G401 (cell line): ENCODE measurements at regions not wholly inside any gene's neighbourhood (a gene's known extent, or its start where the extent isn't known, plus 50 kb on each side); places are given as distances from the start of the nearest gene placed in this dataset.
"Not testable (repeated sequence)": the region's sequence is repeated elsewhere in the genome, so short reads cannot be mapped to it uniquely, and the experiment has no call there.

Experiments
- DNase-seq: peaks from one replicate; pipeline ENCODE4 v3.0.0-alpha.2; 2015; ENCODE audit warnings: low spot score
- in situ Hi-C: cut with HindIII; loops from 2 replicates; pipeline ENCODE4 v1.10.0; 2016; ENCODE audit warnings: low sequenced_read_pairs, mixed read lengths

DNA sequence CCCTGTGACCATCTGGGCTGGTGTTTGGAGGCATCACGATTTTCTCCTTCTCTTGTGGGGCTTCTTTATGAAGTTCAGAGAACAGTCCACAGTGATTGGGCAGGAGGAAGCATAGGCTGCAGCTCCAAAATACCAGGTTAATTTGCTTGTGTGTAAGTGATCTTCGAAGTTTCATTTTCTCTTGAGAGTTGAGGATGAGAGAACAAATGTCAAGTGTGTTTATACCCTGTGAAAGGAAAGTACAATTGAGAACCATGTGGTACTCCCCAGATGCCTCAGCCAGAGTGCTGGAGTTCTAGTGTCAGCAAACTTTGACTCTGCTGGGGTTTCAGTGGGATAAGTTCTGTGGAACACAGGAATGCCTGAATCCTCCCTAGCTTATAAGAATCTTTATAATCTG lies 357.1 kb upstream of the CFAP20DC start:
- in situ Hi-C loops, result no loop called here
- DNase-seq, result no peak

DNA sequence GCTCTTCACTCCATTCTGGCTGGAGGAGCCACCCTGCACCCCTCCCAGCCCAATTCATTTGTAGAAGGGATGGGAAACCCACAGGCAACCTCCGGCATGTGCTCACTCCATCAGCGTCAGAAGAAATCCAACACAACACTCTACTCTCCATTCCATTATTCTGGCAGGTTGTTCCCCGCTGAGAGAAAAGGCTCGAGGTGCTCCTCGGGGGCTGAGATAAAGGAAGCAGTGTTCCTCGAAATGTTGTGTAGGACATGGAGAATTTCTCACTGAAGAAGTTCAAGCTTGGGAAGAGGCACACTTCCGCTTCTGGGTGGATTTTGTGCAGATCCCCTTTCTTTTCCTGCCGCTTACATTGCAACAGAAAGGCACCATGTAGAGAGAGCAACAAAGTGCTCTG lies 355.0 kb upstream of the CFAP20DC start:
- DNase-seq, result no peak
- in situ Hi-C loops, result no loop called here

DNA sequence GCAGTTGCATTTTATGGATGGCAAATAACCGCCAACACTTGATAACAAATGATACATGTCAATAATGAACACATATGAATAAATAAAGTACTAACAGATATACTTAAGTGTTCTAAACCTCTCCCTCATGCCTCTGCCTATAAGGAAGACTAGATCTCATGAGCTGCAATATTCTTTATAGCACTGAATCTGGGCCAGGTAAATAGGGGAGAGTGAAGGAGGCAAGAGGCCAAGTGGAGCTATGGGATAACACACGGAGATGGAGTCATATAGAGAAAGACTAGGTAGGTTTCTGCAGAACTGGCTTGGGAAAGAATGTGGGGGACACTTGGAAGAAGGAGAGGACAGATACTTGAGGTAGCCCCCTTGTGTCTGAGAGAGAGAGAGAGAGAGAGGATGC lies 354.2 kb upstream of the CFAP20DC start:
- DNase-seq, result no peak
- in situ Hi-C loops, result no loop called here

DNA sequence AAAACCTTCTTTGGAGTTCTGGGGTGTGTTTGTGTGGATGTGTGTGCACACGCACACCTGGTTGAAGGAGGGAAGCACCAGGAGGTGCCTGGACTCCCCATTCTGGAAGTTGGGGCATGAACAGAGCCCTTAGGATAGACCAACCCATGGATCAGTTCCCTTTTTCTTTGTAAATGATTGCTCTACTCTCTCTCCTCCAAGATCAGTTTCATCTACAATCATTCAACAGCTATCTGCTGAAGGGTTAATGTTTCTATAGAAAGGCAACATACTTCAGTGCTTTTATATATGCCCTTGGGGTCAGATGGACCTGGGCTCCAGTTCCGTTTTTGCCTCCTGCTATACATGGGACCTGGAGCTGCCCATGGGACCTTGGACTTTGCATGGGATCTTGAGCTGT lies 352.1 kb upstream of the CFAP20DC start:
- no peak for DNase-seq
- in situ Hi-C loops, result no loop called here

DNA sequence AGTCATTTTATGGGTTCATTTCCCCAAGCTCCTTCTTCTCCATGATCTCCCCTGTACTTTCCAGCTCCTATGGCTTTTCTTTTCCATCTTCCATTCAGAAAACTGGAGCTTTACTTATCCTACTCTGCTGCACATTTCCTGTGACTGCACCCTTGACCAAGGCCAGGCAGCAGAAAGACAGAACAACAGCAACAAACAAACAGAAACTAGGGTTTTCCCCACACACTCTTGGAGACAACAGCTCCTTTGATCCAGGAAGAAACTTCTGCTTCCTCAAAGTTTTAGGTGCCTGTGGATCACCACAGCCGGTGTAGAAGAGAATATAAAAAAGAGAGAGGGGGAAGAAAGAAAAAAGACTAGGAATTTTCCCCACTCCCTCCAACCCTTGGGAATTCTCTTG lies 342.3 kb upstream of the CFAP20DC start:
- in situ Hi-C loops, result no loop called here
- no peak for DNase-seq

DNA sequence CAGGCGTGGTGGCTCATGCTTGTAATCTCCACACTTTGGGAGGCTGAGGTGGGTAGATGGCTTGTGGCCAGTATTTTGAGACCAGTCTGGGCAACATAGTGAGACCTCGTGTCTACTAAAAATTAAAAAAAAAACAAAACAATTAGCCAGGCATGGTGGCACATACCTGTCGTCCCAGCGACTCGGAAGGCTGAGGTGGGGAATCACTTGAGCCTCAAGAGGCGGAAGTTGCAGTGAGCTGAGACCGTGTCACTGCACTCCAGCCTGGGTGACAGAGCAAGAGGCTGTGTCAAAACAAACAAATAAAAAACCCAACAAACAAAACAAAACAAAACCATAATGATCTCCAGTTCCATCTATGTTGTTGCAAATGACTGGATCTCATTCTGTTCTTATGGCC lies 341.3 kb upstream of the CFAP20DC start:
- in situ Hi-C loops, result no loop called here
- DNase-seq, result no peak

DNA sequence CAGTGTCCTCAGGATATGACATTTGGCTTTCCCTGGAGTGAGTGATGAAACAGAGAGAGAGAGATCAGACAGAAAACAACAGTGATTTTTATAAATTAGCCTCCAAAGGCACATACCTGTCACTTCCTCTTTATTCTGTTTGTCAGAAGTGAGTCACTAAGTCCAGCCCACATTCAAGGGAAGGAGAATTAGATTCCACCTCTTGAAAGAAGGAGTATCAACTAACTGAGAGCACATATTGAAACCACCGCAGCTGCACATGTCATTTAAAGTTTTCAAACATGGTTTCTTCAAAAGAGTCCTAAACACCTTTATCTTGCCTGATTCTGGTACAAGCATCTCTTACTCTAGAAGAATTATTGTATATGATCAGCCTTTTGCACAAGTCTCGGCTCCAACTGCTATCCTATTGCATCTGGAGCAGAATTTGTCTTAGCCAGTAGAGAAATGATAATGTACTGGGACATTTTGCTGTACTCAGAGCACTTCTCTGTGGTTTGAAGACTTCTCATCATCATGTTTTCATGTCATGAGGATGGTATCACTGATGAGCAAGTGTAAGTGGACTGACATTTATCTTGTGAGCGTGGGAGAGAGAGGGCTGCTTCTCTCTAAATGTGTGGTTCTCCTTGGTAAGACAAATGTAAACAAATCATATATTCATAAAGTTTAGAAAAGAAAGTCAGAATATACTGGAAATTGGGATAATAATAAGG lies 338.9 kb upstream of the CFAP20DC start:
- in situ Hi-C loops, result no loop called here

DNA sequence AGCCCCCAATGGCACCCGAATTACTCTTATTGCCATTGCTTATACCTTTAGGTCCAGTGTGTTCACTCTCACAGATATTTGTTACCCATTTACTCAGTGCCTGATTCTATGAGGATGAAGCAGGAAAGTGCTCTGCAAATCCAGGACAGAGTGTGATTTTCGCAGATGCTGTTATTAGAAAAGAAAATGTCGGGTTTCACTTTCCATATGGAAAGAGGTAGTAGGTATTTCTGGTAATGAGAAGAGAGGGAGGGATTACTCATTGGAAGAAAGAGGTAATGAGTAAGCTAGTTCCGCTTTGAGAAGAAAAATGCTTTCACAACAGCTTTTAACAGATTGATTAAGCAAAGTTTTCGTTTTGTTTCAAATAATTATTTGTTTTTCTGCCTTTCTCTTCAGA lies 336.3 kb upstream of the CFAP20DC start:
- no peak for DNase-seq
- in situ Hi-C loops, result no loop called here

More for the DNA sequence above, 338.9 kb upstream of the CFAP20DC start:
- DNase-seq, result no peak

DNA sequence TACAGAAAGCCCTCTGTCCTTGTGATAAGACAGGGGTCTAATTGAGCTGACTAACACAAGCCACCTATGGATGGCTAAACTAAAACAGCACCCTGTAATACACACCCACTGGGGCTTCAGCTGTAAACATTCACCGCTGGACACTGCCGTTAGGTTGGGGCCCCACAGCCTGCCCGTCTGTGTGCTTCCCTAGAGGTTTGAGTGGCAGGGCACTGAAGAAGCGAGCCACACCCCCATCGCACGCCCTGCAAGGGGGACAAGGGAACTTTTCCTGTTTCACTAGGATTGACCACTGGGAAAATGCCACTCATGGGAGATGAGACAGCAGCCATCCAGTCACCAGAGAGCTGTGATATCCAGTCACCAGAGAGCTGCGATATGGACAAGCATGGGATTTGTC lies 335.7 kb upstream of the CFAP20DC start:
- no peak for DNase-seq
- in situ Hi-C loops, result no loop called here

DNA sequence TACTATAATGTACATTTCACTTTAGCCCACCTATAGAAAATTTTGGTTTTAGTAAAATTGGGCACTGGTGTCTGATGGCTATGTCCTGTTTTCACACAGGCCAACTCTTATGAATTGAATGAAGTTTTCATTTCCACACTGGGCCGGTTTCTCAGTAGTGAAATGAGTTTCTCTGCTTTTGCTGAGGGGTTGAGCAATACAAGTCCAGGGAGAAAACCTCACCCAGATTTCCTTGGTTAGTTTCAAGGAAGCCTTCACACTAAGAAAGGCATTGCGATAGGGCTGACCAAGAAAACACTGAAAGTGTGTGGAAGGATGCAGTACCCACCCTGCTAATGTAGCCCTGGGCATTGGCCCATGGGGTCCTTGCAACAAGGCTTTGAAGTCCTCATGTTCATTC lies 331.5 kb upstream of the CFAP20DC start:
- DNase-seq, result no peak
- in situ Hi-C loops, result no loop called here

DNA sequence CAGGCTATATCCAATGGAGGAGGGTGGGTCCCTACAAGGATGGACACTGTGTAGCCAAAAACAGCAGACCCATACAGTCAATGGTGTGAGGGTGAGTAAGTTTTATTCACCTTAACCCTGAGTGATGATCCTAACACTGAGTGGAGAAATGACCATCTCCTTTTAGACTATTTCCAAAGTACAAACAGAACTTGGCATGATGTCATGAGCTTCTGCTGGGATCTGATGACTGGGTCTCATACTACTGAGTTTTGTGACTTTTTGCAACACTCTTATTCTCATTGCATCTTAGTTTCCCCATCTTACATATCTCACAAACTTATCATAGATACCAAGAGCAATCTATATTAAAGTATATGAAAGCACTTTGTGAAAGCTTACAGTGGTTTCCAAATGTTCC lies 330.3 kb upstream of the CFAP20DC start:
- DNase-seq, result no peak
- in situ Hi-C loops, result no loop called here

DNA sequence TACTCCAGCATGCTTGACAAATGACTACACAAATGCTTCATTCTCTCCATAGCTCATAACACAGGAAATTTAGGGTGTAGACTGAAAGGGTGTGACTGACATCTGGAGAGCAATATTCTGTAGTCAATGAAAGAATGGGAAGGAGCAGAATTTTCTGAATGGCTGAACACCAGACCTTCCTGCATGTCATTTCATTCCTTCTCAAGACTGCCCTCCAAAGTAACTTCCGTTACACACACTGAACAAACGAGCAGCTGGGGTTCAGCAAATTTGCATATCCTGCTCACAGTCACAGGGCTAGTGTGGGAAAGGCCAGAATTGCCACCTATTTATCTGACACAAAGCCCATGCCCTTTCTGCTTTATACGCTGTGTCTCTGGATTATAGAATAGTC lies 325.0 kb upstream of the CFAP20DC start:
- in situ Hi-C loops, result no loop called here
- DNase-seq, result no peak

DNA sequence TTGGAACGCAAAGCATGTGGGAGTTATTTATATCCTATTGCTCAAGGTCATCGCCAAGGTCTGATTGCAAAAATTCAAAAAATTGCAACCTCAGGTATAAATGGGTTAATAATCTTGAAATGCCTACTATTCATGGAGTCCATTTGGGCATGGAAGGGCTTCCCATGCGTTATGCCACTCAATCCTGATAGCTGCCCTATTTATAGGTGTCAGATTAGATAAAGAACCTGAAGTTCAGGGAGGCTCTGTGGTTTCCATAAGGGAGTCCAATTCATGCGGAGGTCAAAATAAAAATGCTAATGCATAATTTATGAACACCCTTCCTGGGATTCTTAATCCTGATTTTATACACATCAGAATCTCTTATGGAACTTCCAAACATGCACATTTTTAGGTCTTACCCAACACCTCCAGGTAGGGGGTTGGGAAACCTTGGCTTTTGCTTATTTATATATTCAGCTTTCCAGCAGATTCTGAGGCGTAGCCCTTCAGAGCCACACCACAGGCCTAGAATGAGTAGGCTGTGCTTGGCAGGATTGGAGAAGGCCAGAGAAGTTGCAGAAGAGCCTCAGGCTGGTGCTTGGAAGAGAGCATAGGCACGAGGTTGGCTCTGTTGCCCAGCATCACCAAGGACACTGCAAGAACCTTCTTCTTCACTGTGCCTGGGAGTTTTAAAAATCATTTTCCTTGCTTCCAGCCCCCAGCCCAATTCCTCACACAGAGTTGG lies 324.4 kb upstream of the CFAP20DC start:
- DNase-seq, result no peak
- in situ Hi-C loops, result no loop called here

DNA sequence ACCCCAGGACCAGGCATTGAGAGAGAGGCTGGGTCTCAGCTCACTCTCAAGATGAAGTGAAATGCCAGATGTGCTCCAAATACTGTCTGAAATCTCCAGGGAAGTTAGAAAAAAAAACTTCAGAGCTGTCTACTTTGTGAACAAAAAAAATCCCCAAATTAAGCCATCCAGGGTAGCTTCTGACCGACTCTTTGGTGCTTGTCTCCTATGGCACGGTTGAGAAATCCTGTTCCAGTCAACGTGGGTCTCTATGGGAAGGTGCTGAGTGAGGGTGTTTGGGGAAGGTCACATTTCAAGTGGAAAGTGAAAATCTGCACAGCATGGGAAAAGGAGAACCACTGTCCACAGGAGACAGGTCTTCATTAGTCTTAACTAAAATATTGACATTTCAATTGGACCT lies 322.5 kb upstream of the CFAP20DC start:
- no peak for DNase-seq
- in situ Hi-C loops, result no loop called here

DNA sequence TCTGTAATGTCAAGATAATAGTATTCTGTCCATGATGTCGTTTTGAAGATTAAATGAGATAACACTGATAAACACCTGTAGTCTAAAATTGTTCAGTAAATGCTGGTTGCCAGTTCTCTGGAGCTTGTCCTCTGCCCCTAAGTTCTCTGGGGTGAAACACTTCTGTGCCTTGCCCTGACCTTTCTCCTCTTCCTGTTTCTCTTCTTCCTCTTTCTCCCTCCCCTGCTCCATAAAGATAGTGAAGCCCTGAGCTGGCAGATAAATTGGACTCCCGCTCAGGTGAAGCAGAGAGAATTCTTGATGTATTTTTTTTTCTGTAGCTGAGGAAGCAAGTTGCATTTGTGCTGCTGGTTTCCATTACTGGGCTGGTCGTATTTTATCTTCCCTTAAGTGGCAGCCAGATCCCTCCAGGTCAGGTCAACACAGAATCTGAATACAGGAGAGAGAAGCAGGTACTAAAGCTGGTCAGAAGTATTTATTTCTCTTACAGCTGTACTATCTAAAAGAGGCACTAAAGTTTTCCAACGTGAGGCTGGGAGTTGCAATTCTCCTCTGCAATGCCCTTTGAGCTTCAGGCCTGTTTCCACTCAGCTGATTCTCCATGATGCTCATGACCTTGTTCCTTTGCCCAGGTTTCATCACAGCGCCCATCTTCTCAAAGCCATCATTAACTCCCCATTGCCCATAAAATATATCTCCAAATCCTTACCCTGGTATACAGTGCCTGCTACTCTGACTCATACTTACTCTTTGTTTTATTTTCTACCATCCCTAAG lies 319.3 kb upstream of the CFAP20DC start:
- no peak for DNase-seq
- in situ Hi-C loops, result no loop called here

DNA sequence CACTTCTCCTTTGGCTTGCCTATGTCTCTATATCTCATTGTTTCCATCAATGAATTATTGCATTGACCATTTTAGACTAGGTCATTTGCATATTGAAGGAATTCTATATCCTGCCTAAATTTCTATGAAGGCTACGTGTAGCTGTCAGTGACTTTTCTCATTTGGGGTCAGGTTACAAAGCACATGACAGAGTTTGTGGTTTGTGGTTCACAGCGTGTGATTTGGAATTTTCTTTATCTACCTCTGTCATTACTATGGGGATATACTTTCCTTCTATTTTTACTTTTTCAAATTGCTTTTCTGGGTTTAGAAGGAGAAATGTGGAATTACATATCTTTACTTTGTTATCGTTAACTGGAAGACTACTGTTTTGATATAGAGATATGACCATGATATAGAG lies 317.3 kb upstream of the CFAP20DC start:
- no peak for DNase-seq
- in situ Hi-C loops, result no loop called here

DNA sequence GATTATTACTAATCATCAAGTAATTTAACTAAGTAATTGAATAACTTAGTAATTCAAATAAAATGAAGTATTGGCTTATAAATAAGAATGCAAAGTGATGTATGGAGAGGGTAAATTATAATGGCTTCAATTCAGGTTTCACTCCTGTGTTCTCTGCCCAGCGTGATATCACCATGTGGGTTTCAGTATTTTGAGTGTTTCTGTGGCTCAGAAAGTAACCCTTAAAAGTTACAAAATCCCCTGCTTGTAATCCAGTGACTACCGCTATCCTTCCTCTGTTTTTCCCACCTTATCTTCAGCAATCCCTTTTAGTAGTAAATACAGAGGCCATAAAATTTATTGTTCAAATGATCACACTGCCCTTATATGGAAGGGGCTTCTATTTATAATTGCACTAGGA lies 316.4 kb upstream of the CFAP20DC start:
- in situ Hi-C loops, result no loop called here
- DNase-seq, result no peak

DNA sequence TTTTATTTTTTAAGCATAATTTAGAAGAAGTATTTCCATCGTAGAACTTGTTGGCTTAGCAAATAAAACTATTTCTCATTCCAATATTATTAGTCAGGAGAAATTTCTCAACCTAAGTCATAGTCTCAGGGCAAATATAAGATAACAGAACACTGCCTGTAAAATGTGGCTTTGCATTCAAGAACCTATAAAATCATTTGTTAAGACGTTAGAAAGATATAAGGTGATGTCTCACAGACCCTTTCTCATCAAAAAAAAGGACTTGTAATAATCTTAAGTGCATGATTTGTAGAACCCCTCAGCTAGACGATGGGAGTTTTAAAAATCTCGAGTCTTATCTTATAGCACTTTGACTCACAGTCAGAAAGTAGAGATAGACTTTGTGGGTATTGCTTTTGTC lies 314.7 kb upstream of the CFAP20DC start:
- DNase-seq, result no peak
- in situ Hi-C loops, result no loop called here

DNA sequence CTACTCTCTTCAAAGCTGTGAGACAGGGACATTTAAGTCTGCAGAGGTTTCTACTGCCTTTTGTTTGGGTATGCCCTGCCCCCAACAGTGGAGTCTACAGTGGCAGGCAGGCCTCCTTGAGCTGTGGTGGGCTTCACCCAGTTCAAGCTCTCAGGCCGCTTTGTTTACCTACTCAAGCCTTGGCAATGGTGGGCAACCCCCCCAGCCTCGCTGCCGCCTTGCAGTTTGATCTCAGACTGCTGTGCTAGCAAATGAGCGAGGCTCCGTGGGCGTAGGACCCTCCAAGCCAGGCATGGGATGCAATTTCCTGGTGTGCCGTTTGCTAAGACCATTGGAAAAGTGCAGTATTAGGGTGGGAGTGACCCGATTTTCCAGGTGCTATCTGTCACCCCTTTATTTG lies 310.5 kb upstream of the CFAP20DC start:
- in situ Hi-C loops, DNase-seq: not testable (repeated sequence)

DNA sequence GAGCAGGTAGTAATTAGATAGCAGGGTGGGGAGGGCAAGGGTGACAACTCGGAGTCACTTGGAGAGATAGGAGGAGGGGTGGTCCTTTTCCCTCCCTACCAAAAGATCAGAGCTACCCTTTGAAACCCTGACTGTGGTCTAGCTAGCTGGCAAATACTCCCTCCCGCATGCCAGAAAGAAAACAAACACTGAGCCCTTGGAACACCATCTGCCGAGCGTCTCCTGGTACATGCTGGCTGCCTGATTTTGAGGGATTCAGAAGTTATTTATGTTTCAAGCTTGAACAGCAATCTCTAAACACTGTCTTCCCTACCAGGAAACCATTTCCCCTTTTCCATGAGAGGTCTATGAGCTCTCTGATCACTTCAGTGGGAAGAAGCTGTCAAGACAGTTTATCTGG lies 291.6 kb upstream of the CFAP20DC start:
- in situ Hi-C loops, result no loop called here
- DNase-seq, result peak; percentile 89
